ENCODE measurements at regions not wholly inside any gene's neighbourhood (a gene's known extent, or its start where the extent isn't known, plus 50 kb on each side); places are given as distances from the start of the nearest gene placed in this dataset.

DNA sequence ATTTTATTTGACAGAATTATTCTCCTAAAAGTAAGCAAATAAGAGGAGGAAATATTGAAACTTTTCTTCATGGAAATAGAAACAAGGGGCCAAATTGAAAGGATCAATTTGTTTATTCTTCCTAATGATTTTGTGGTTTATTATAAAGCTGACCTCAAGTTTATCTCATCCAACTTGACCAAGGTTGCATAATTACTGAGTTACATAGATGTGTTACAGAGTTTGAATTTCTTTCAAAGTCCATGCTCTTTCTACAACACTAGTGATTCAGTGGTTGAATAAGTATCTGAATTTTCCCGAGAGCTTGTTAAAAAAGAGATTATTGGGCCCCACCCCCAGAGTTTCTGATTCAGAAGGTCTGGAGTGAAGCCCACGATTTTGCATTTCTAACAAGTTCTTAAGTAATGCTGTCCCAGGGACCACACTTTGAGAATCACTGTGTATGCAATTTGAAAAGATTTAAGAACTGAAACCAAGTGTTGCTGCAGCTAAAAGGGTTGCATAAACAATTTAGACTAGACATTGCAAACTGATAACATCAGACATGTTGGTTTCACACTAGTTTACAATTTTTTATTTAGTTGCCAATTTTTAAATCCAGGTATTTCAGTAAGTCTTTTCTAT lies 485.7 kb upstream of the ANO5 start:
- TF ChIP-seq, protein P1, sequence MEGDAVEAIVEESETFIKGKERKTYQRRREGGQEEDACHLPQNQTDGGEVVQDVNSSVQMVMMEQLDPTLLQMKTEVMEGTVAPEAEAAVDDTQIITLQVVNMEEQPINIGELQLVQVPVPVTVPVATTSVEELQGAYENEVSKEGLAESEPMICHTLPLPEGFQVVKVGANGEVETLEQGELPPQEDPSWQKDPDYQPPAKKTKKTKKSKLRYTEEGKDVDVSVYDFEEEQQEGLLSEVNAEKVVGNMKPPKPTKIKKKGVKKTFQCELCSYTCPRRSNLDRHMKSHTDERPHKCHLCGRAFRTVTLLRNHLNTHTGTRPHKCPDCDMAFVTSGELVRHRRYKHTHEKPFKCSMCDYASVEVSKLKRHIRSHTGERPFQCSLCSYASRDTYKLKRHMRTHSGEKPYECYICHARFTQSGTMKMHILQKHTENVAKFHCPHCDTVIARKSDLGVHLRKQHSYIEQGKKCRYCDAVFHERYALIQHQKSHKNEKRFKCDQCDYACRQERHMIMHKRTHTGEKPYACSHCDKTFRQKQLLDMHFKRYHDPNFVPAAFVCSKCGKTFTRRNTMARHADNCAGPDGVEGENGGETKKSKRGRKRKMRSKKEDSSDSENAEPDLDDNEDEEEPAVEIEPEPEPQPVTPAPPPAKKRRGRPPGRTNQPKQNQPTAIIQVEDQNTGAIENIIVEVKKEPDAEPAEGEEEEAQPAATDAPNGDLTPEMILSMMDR (IDR thresholded peaks at IDR 0.05): no peak
- TF ChIP-seq POLR2A (IDR thresholded peaks at IDR 0.05): no peak

All from body of pancreas (tissue), 4 donors.